HCT116 (cell line): ENCODE measurements at regions not wholly inside any gene's neighbourhood (a gene's known extent, or its start where the extent isn't known, plus 50 kb on each side); places are given as distances from the start of the nearest gene placed in this dataset.

Source experiments
- ATAC-seq: fragments of 200-7000 bp; cut with Tn5 transposase; 2 replicates; pipeline ENCODE4 v1.9.1; 2020; ENCODE audit warnings: mild to moderate bottlenecking, moderate library complexity
- BruUV-seq: library from RNA; stranded (reverse); fragments of 400-500 nt; replicated peaks from 2 replicates; lab custom pipeline; 2021; lab: Mats Ljungman, UMichigan
- CTCF ChIA-PET: fragments of 300-600 bp; sonication (Branson Sonifier 250); formaldehyde crosslinking; loops from one replicate; lab custom pipeline; 2021; ENCODE audit warnings: antibody characterized with exemption; lab: Charles Lee
- POLR2A ChIA-PET: fragments of 300-600, 350-600 bp; sonication (Branson Sonifier 250); formaldehyde crosslinking; loops from one replicate; lab custom pipeline; 2021; ENCODE audit warnings: antibody characterized with exemption; lab: Charles Lee
- RAD21 ChIA-PET, 2 experiments: fragments of 300-600 bp; sonication (Branson Sonifier 250); formaldehyde crosslinking; loops; one replicate each; lab custom pipeline; 2023; ENCODE audit warnings: low total read pairs in 2 of 2; ENCODE audit not compliant: uncharacterized antibody in 2 of 2, unreplicated experiment in 2 of 2, low non-redundant PET in 1 of 2; lab: Charles Lee
- DNase-seq: peaks from one replicate; pipeline ENCODE4 v3.0.0-alpha.2; 2010; ENCODE audit warnings: low read depth, low spot score
- H2AFZ ChIP-seq: fragments of 200-600 bp; shearing (Covaris generic), sonication (generic); 2 replicates; pipeline ENCODE4 v1.6.1; 2017; ENCODE audit warnings: low read depth, mixed run types, mixed read lengths, antibody characterized with exemption, low read length; ENCODE audit not compliant: poor library complexity, severe bottlenecking
- H3K27ac ChIP-seq: 2 replicates; pipeline ENCODE4 v1.5.1; 2012; ENCODE audit warnings: low read depth, low read length
- H3K27me3 ChIP-seq: fragments of 200-600 bp; sonication (generic); 2 replicates; pipeline ENCODE4 v1.6.1; 2016; ENCODE audit warnings: mixed run types, low read length, mixed read lengths; ENCODE audit not compliant: insufficient read depth
- H3K36me3 ChIP-seq, 2 experiments: fragments of 200-500 bp in 1 of 2; fragments of 200-600 bp in 1 of 2; sonication (Bioruptor generic) in 1 of 2; sonication (generic) in 1 of 2; 2 replicates each; pipeline versions ENCODE4 v1.5.1 to v1.6.1; 2014 to 2016; ENCODE audit warnings: low read length in 2 of 2, inconsistent platforms in 1 of 2, mixed read lengths in 1 of 2, mixed run types in 1 of 2; ENCODE audit not compliant: insufficient read depth in 2 of 2, control insufficient read depth in 1 of 2
- H3K4me1 ChIP-seq, 2 experiments: fragments of 200-600 bp in 1 of 2; sonication (generic) in 1 of 2; 2 replicates each; pipeline versions ENCODE4 v1.5.1 to v1.6.1; 2012 to 2017; ENCODE audit warnings: low read length in 2 of 2, inconsistent platforms in 1 of 2, mild to moderate bottlenecking in 1 of 2, mixed read lengths in 1 of 2, mixed run types in 1 of 2, moderate library complexity in 1 of 2; ENCODE audit not compliant: insufficient read depth in 2 of 2, control insufficient read depth in 1 of 2
- H3K4me2 ChIP-seq: fragments of 200-600 bp; sonication (generic); 2 replicates; pipeline ENCODE4 v1.6.1; 2017; ENCODE audit warnings: mixed run types, low read length, mixed read lengths
- H3K4me3 ChIP-seq, 2 experiments: fragments of 200-600 bp in 1 of 2; sonication (generic) in 1 of 2; replicated peaks in 1 of 2; 2 replicates each; pipeline ENCODE4 v1.5.1; 2011 to 2016; ENCODE audit warnings: low read length in 2 of 2, control low read depth in 1 of 2, low read depth in 1 of 2, mild to moderate bottlenecking in 1 of 2, mixed read lengths in 1 of 2, mixed run types in 1 of 2
- H3K79me2 ChIP-seq: fragments of 200-600 bp; sonication (generic); 2 replicates; pipeline ENCODE4 v1.6.1; 2017; ENCODE audit warnings: mild to moderate bottlenecking, mixed run types, low read length, moderate library complexity, mixed read lengths; ENCODE audit not compliant: insufficient read depth
- H3K9ac ChIP-seq: fragments of 200-600 bp; sonication (generic); 2 replicates; pipeline ENCODE4 v1.6.1; 2016; ENCODE audit warnings: low read length, mixed read lengths
- H3K9me2 ChIP-seq: fragments of 200-600 bp; sonication (generic), shearing (Covaris generic); 2 replicates; pipeline ENCODE4 v1.6.1; 2017; ENCODE audit warnings: mixed run types, mild to moderate bottlenecking, moderate library complexity; ENCODE audit not compliant: insufficient read depth
- H3K9me3 ChIP-seq, 2 experiments: fragments of 200-500 bp in 1 of 2; fragments of 200-600 bp in 1 of 2; sonication (Bioruptor generic) in 1 of 2; sonication (generic) in 1 of 2; 2 replicates each; pipeline ENCODE4 v1.6.1; 2014 to 2017; ENCODE audit warnings: low read length in 2 of 2, mixed read lengths in 2 of 2, inconsistent platforms in 1 of 2, low read depth in 1 of 2, mild to moderate bottlenecking in 1 of 2, mixed run types in 1 of 2, moderate library complexity in 1 of 2; ENCODE audit not compliant: control insufficient read depth in 1 of 2, insufficient read depth in 1 of 2
- H4K20me1 ChIP-seq: fragments of 200-600 bp; sonication (generic), shearing (Covaris generic); 2 replicates; pipeline ENCODE4 v1.6.1; 2017; ENCODE audit warnings: mixed run types, mild to moderate bottlenecking, moderate library complexity; ENCODE audit not compliant: insufficient read depth
- CBX3 ChIP-seq: IDR thresholded peaks from 2 replicates; pipeline ENCODE4 v1.6.1; 2012; ENCODE audit warnings: low read depth
- CEBPB ChIP-seq: IDR thresholded peaks from 2 replicates; pipeline ENCODE4 v1.6.1; 2012; ENCODE audit warnings: low read depth
- EGR1 ChIP-seq: IDR thresholded peaks from 2 replicates; pipeline ENCODE4 v1.6.1; 2012; ENCODE audit warnings: low read depth
- EZH2 ChIP-seq: fragments of 200-600 bp; sonication (generic); IDR thresholded peaks from 2 replicates; pipeline ENCODE4 v1.6.1; 2017; ENCODE audit warnings: antibody characterized with exemption, mixed run types
- EZH2phosphoT487 ChIP-seq: fragments of 200-600 bp; IDR thresholded peaks from 2 replicates; pipeline ENCODE4 v1.6.1; 2018; ENCODE audit warnings: antibody characterized with exemption, borderline replicate concordance
- FOSL1 ChIP-seq: IDR thresholded peaks from 2 replicates; pipeline ENCODE4 v1.6.1; 2012; ENCODE audit warnings: low read depth
- JUND ChIP-seq: IDR thresholded peaks from 2 replicates; pipeline ENCODE4 v1.6.1; 2012
- POLR2A ChIP-seq: IDR thresholded peaks from 2 replicates; pipeline ENCODE4 v1.7.0; 2011; ENCODE audit warnings: borderline replicate concordance; ENCODE audit not compliant: insufficient read depth, insufficient read length; ENCODE audit errors: extremely low read depth
- POLR2AphosphoS5 ChIP-seq: IDR thresholded peaks from 2 replicates; pipeline ENCODE4 v1.6.1; 2011; ENCODE audit warnings: mild to moderate bottlenecking, low read depth, low read length, moderate library complexity
- RAD21 ChIP-seq: IDR thresholded peaks from 2 replicates; pipeline ENCODE4 v1.6.1; 2012; ENCODE audit warnings: low read depth, mild to moderate bottlenecking
- SIN3A ChIP-seq: IDR thresholded peaks from 2 replicates; pipeline ENCODE4 v1.6.1; 2012; ENCODE audit warnings: low read depth
- SP1 ChIP-seq: IDR thresholded peaks from 2 replicates; pipeline ENCODE4 v1.6.1; 2012; ENCODE audit warnings: low read depth
- SRF ChIP-seq: IDR thresholded peaks from 2 replicates; pipeline ENCODE4 v1.6.1; 2012; ENCODE audit warnings: low read depth
- YY1 ChIP-seq: IDR thresholded peaks from 2 replicates; pipeline ENCODE4 v1.6.1; 2011; ENCODE audit warnings: low read length, low read depth, moderate library complexity, mild to moderate bottlenecking; ENCODE audit not compliant: insufficient replicate concordance; ENCODE audit errors: extremely low read depth
- ZNF274 ChIP-seq: fragments of 200-500 bp; sonication (Bioruptor generic); IDR thresholded peaks from 2 replicates; pipeline ENCODE4 v1.6.1; 2014; ENCODE audit warnings: mild to moderate bottlenecking, low read depth, low read length, inconsistent platforms
- intact Hi-C: fragments of 100-400 bp; cut with micrococcal nuclease; formaldehyde crosslinking; loops from 2 replicates; pipeline ENCODE4 v1.10.0; 2022
- TF ChIP-seq, protein P1 (sequence below): IDR thresholded peaks from 2 replicates; pipeline ENCODE4 v1.6.1; 2012
- TF ChIP-seq, protein P2 (sequence below): IDR thresholded peaks from 2 replicates; pipeline ENCODE4 v1.6.1; 2012; ENCODE audit warnings: low read depth
- TF ChIP-seq, protein P3 (sequence below): IDR thresholded peaks from 2 replicates; pipeline ENCODE4 v1.6.1; 2012
- TF ChIP-seq, protein P4 (sequence below), 3 experiments: fragments of 200-600 bp in 1 of 3; sonication (generic) in 1 of 3; IDR thresholded peaks in 2 of 3; conservative IDR thresholded peaks in 1 of 3; 2 replicates each; pipeline ENCODE4 v1.5.1; 2012 to 2017; ENCODE audit warnings: low read depth in 2 of 3, low read length in 2 of 3, antibody characterized with exemption in 1 of 3, borderline replicate concordance in 1 of 3, control low read depth in 1 of 3, mild to moderate bottlenecking in 1 of 3, mixed read lengths in 1 of 3, mixed run types in 1 of 3, moderate library complexity in 1 of 3; ENCODE audit not compliant: insufficient read depth in 1 of 3
- TF ChIP-seq, protein P5 (sequence below): IDR thresholded peaks from 2 replicates; pipeline ENCODE4 v1.6.1; 2011; ENCODE audit warnings: mild to moderate bottlenecking, low read length, moderate library complexity; ENCODE audit not compliant: insufficient replicate concordance; ENCODE audit errors: extremely low read depth

DNA sequence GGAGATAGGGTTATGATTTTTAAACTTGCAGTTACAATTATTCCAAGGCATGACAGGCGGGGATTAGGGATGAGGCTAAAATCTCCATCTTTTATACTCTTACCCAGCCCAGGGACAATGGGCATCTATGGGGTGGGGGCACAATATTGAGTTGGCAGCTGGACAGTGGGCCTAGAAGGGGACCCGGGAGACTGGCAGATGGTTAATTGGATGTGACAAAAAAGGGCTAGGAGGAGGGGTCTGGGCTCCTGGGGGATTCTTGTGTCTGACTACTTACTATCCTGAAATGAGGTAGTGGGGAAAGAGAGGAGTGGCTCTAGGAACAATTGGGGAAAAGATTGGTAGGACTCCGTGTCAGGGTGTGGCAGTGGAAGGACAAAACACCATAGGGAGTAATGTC, 53.0 kb upstream of the ROPN1 start:
- BruUV-seq: no TSS peak
- Histone ChIP-seq H4K20me1 (no peaks in the 10 kb centered on the region), H3K36me3 (no peaks in the 10 kb centered on the region), H3K9me2 (no peaks in the 10 kb centered on the region), H2AFZ (no peak overlapping the region), H3K9me3 (no peaks in the 10 kb centered on the region), H3K27me3 (peaks cover 85% of the 10 kb centered on the region), H3K4me1 (no peaks in the 10 kb centered on the region), H3K4me3 (no peak overlapping the region), H3K9ac (no peak overlapping the region), H3K4me2 (no peak overlapping the region), H3K79me2 (no peaks in the 10 kb centered on the region)
- POLR2A ChIA-PET: no interaction called here
- RAD21 ChIA-PET: no interaction called here
- intact Hi-C loops: no loop called here
- no peak for ATAC-seq
- no peak for DNase-seq
- TF ChIP-seq RAD21: no peak
- TF ChIP-seq ZNF274: no peak
- TF ChIP-seq, protein P1, sequence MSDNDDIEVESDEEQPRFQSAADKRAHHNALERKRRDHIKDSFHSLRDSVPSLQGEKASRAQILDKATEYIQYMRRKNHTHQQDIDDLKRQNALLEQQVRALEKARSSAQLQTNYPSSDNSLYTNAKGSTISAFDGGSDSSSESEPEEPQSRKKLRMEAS: no peak
- no peak for TF ChIP-seq CEBPB
- TF ChIP-seq, protein P2, sequence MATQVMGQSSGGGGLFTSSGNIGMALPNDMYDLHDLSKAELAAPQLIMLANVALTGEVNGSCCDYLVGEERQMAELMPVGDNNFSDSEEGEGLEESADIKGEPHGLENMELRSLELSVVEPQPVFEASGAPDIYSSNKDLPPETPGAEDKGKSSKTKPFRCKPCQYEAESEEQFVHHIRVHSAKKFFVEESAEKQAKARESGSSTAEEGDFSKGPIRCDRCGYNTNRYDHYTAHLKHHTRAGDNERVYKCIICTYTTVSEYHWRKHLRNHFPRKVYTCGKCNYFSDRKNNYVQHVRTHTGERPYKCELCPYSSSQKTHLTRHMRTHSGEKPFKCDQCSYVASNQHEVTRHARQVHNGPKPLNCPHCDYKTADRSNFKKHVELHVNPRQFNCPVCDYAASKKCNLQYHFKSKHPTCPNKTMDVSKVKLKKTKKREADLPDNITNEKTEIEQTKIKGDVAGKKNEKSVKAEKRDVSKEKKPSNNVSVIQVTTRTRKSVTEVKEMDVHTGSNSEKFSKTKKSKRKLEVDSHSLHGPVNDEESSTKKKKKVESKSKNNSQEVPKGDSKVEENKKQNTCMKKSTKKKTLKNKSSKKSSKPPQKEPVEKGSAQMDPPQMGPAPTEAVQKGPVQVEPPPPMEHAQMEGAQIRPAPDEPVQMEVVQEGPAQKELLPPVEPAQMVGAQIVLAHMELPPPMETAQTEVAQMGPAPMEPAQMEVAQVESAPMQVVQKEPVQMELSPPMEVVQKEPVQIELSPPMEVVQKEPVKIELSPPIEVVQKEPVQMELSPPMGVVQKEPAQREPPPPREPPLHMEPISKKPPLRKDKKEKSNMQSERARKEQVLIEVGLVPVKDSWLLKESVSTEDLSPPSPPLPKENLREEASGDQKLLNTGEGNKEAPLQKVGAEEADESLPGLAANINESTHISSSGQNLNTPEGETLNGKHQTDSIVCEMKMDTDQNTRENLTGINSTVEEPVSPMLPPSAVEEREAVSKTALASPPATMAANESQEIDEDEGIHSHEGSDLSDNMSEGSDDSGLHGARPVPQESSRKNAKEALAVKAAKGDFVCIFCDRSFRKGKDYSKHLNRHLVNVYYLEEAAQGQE: no peak
- TF ChIP-seq POLR2A: no peak
- no peak for TF ChIP-seq YY1
- no peak for TF ChIP-seq EZH2phosphoT487
- TF ChIP-seq SP1: no peak
- no peak for TF ChIP-seq SRF
- no peak for TF ChIP-seq POLR2AphosphoS5
- TF ChIP-seq, protein P3, sequence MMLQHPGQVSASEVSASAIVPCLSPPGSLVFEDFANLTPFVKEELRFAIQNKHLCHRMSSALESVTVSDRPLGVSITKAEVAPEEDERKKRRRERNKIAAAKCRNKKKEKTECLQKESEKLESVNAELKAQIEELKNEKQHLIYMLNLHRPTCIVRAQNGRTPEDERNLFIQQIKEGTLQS: no peak
- no peak for TF ChIP-seq SIN3A
- TF ChIP-seq FOSL1: no peak
- TF ChIP-seq, protein P4, sequence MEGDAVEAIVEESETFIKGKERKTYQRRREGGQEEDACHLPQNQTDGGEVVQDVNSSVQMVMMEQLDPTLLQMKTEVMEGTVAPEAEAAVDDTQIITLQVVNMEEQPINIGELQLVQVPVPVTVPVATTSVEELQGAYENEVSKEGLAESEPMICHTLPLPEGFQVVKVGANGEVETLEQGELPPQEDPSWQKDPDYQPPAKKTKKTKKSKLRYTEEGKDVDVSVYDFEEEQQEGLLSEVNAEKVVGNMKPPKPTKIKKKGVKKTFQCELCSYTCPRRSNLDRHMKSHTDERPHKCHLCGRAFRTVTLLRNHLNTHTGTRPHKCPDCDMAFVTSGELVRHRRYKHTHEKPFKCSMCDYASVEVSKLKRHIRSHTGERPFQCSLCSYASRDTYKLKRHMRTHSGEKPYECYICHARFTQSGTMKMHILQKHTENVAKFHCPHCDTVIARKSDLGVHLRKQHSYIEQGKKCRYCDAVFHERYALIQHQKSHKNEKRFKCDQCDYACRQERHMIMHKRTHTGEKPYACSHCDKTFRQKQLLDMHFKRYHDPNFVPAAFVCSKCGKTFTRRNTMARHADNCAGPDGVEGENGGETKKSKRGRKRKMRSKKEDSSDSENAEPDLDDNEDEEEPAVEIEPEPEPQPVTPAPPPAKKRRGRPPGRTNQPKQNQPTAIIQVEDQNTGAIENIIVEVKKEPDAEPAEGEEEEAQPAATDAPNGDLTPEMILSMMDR (IDR thresholded peaks at IDR 0.05 in 2 of 3, conservative IDR thresholded peaks at IDR 0.05 in 1 of 3; ENCODE audit: borderline replicate concordance in 1 of 3, insufficient read depth in 1 of 3, low read depth in 2 of 3, low read length in 2 of 3): no peak
- TF ChIP-seq EGR1: no peak
- TF ChIP-seq EZH2: no peak
- no peak for TF ChIP-seq CBX3
- TF ChIP-seq, protein P5, sequence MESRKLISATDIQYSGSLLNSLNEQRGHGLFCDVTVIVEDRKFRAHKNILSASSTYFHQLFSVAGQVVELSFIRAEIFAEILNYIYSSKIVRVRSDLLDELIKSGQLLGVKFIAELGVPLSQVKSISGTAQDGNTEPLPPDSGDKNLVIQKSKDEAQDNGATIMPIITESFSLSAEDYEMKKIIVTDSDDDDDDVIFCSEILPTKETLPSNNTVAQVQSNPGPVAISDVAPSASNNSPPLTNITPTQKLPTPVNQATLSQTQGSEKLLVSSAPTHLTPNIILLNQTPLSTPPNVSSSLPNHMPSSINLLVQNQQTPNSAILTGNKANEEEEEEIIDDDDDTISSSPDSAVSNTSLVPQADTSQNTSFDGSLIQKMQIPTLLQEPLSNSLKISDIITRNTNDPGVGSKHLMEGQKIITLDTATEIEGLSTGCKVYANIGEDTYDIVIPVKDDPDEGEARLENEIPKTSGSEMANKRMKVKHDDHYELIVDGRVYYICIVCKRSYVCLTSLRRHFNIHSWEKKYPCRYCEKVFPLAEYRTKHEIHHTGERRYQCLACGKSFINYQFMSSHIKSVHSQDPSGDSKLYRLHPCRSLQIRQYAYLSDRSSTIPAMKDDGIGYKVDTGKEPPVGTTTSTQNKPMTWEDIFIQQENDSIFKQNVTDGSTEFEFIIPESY: no peak
- TF ChIP-seq JUND: no peak
- TF ChIP-seq, all 23 proteins: peak for 0
- no peak overlapping the region for H3K27ac ChIP-seq
- CTCF ChIA-PET: interaction anchor here (1.0 kb wide), 1 partner anchor 12 kb away, joined by 3 read pairs; the partner anchor contains the start of gene KALRN
